Loucy (cell line): ENCODE measurements at regions not wholly inside any gene's neighbourhood (a gene's known extent, or its start where the extent isn't known, plus 50 kb on each side); places are given as distances from the start of the nearest gene placed in this dataset.

Experiments
- EZH2phosphoT487 ChIP-seq: fragments of 200-600 bp; IDR thresholded peaks from 2 replicates; pipeline ENCODE4 v1.6.1; 2018; ENCODE audit warnings: antibody characterized with exemption, mild to moderate bottlenecking, moderate library complexity, borderline replicate concordance
- TF ChIP-seq, protein P1 (sequence below): fragments of 200-600 bp; sonication (generic); conservative IDR thresholded peaks from 2 replicates; pipeline ENCODE4 v1.5.1; 2014; ENCODE audit warnings: mild to moderate bottlenecking, antibody characterized with exemption, low read length

DNA sequence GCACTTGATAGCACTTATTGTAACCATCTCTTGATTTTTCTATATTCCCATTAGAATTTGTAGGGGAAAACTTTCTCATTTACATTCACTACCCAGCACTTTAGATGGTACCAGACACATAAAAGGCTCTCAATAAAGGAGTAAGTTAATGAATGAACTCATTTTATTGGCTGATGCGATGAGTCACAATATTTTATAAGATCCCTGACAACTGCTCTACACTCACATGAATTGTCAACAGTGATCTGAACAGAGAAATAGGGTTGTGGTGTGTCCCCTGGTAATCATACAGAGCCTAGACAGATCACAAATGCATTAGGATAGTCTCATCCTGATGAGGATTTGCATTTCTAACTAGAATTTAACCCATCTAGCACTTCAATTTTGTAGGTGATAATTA, 567.6 kb upstream of the ARPP21 start:
- TF ChIP-seq, protein P1, sequence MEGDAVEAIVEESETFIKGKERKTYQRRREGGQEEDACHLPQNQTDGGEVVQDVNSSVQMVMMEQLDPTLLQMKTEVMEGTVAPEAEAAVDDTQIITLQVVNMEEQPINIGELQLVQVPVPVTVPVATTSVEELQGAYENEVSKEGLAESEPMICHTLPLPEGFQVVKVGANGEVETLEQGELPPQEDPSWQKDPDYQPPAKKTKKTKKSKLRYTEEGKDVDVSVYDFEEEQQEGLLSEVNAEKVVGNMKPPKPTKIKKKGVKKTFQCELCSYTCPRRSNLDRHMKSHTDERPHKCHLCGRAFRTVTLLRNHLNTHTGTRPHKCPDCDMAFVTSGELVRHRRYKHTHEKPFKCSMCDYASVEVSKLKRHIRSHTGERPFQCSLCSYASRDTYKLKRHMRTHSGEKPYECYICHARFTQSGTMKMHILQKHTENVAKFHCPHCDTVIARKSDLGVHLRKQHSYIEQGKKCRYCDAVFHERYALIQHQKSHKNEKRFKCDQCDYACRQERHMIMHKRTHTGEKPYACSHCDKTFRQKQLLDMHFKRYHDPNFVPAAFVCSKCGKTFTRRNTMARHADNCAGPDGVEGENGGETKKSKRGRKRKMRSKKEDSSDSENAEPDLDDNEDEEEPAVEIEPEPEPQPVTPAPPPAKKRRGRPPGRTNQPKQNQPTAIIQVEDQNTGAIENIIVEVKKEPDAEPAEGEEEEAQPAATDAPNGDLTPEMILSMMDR, result no peak
- TF ChIP-seq EZH2phosphoT487, result no peak
